SH-SY5Y (cell line): ENCODE measurements at regions not wholly inside any gene's neighbourhood (a gene's known extent, or its start where the extent isn't known, plus 50 kb on each side); places are given as distances from the start of the nearest gene placed in this dataset.

Source experiments
- GATA2 ChIP-seq: IDR thresholded peaks from 2 replicates; pipeline ENCODE4 v1.6.1; 2011; ENCODE audit warnings: mild to moderate bottlenecking, low read depth, low read length
- GATA3 ChIP-seq: IDR thresholded peaks from 2 replicates; pipeline ENCODE4 v1.6.1; 2011; ENCODE audit warnings: low read depth, mild to moderate bottlenecking, low read length, moderate library complexity

- TF ChIP-seq GATA2 (0 out of 2 replicates have a peak, but pooled peaks have one; percentile 27), GATA3 (no peak)
Measured at GRCh38 chr2:40760071-40760666, 308.3 kb upstream of the SLC8A1 start.
